LHCN-M2 (cell line): ENCODE measurements at regions not wholly inside any gene's neighbourhood (a gene's known extent, or its start where the extent isn't known, plus 50 kb on each side); places are given as distances from the start of the nearest gene placed in this dataset.

Experiments
- DNase-seq: peaks from one replicate; pipeline ENCODE4 v3.0.0-alpha.2; 2012; ENCODE audit warnings: low read depth

GRCh38 chr3:10702961-10703740 lies 112.9 kb upstream of the SLC6A11 start:
- DNase-seq = no peak

- no peak for DNase-seq
These were observed 112.2 kb upstream of the SLC6A11 start for GRCh38 chr3:10703875-10704274.

GRCh38 chr3:10706156-10706739 lies 109.8 kb upstream of the SLC6A11 start:
- DNase-seq = no peak

GRCh38 chr3:10706740-10707399 lies 109.2 kb upstream of the SLC6A11 start:
- no peak for DNase-seq

- DNase-seq = no peak
These were observed 108.4 kb upstream of the SLC6A11 start for GRCh38 chr3:10707400-10708215.

- no peak for DNase-seq
These were observed 107.7 kb upstream of the SLC6A11 start for GRCh38 chr3:10708216-10708893.

- DNase-seq = no peak
These were observed 106.8 kb upstream of the SLC6A11 start for GRCh38 chr3:10709110-10709781.

GRCh38 chr3:10712121-10712520 lies 103.9 kb upstream of the SLC6A11 start:
- no peak for DNase-seq

- DNase-seq = no peak
These were observed 102.4 kb upstream of the SLC6A11 start for GRCh38 chr3:10713656-10714055.

- DNase-seq = no peak
These were observed 100.1 kb upstream of the SLC6A11 start for GRCh38 chr3:10715886-10716285.

GRCh38 chr3:10716964-10717363 lies 99.1 kb upstream of the SLC6A11 start:
- DNase-seq = no peak

GRCh38 chr3:10717756-10718155 lies 98.3 kb upstream of the SLC6A11 start:
- DNase-seq = no peak

- no peak for DNase-seq
These were observed 94.9 kb upstream of the SLC6A11 start for GRCh38 chr3:10721101-10721500.

- no peak for DNase-seq
These were observed 93.1 kb upstream of the SLC6A11 start for GRCh38 chr3:10722911-10723310.

GRCh38 chr3:10723991-10724390 lies 92.0 kb upstream of the SLC6A11 start:
- no peak for DNase-seq

GRCh38 chr3:10725067-10725466 lies 91.0 kb upstream of the SLC6A11 start:
- no peak for DNase-seq

GRCh38 chr3:10725846-10726245 lies 90.2 kb upstream of the SLC6A11 start:
- no peak for DNase-seq

GRCh38 chr3:10726787-10727186 lies 89.2 kb upstream of the SLC6A11 start:
- DNase-seq = no peak

GRCh38 chr3:10729439-10729838 lies 86.6 kb upstream of the SLC6A11 start:
- DNase-seq = no peak

GRCh38 chr3:10732292-10732691 lies 83.7 kb upstream of the SLC6A11 start:
- no peak for DNase-seq

- no peak for DNase-seq
These were observed 82.7 kb upstream of the SLC6A11 start for GRCh38 chr3:10733297-10733696.
